ENCODE measurements at regions not wholly inside any gene's neighbourhood (a gene's known extent, or its start where the extent isn't known, plus 50 kb on each side); places are given as distances from the start of the nearest gene placed in this dataset.

GRCh38 chr20:6924681-6925080 is 157.2 kb downstream of the BMP2 start:
- no peaks in the 10 kb centered on the region for H3K79me2 ChIP-seq (ENCODE audit: control insufficient read depth, insufficient read depth, low read length)
- H3K27me3 ChIP-seq (ENCODE audit: control insufficient read depth, extremely low read depth, insufficient read depth, low read length): no peaks in the 10 kb centered on the region
- no peaks in the 10 kb centered on the region for H4K20me1 ChIP-seq (ENCODE audit: control insufficient read depth, extremely low read depth, insufficient read depth, low read length)
- H3K4me3 ChIP-seq (ENCODE audit: control insufficient read depth in 2 of 3, extremely low read depth in 1 of 3, insufficient read depth in 2 of 3, low read depth in 1 of 3, low read length in 3 of 3): peak overlapping the region in 1 of 3 experiments; percentile 50
- no peaks in the 10 kb centered on the region for H3K9me1 ChIP-seq (ENCODE audit: control insufficient read depth, extremely low read depth, insufficient read depth, low read length)
- H3K4me2 ChIP-seq (ENCODE audit: control insufficient read depth, extremely low read depth, insufficient read depth, low read depth, low read length): peak overlapping the region; percentile 90
- no peaks in the 10 kb centered on the region for H3K36me3 ChIP-seq (ENCODE audit: control insufficient read depth in 2 of 2, extremely low read depth in 1 of 2, insufficient read depth in 2 of 2, low read length in 2 of 2)
- peak overlapping the region; percentile 73 for H2AFZ ChIP-seq (ENCODE audit: control insufficient read depth, low read length)
- no peak overlapping the region for H3K9ac ChIP-seq (ENCODE audit: control insufficient read depth, extremely low read depth, insufficient read depth, low read length)
- FAIRE-seq: no peak
- dilution Hi-C loops (cut with MboI; ENCODE audit: extremely low pct_ligation_motif_present, low sequenced_read_pairs): no loop called here
- no peak for DNase-seq (ENCODE audit: low read depth, low spot score)
- peaks cover 37% of the 10 kb centered on the region for H3K4me1 ChIP-seq (ENCODE audit: control insufficient read depth, extremely low read depth, insufficient read depth, low read length)
- H3K27ac ChIP-seq (ENCODE audit: control insufficient read depth, insufficient read depth, low read length): peak overlapping the region; percentile 74
- no peak for TF ChIP-seq CTCF (optimal IDR thresholded peaks at IDR 0.05 in 1 of 3, IDR thresholded peaks at IDR 0.05 in 1 of 3, conservative IDR thresholded peaks at IDR 0.05 in 1 of 3; ENCODE audit: extremely low read depth in 1 of 3, insufficient read depth in 2 of 3, low read length in 3 of 3)
- no peak for TF ChIP-seq EZH2 (IDR thresholded peaks at IDR 0.05; ENCODE audit: low read length)
- no peaks in the 10 kb centered on the region for H3K9me3 ChIP-seq (ENCODE audit: control insufficient read depth, low read depth, low read length)

- no peak for TF ChIP-seq CTCF (optimal IDR thresholded peaks at IDR 0.05 in 1 of 3, IDR thresholded peaks at IDR 0.05 in 1 of 3, conservative IDR thresholded peaks at IDR 0.05 in 1 of 3; ENCODE audit: extremely low read depth in 1 of 3, insufficient read depth in 2 of 3, low read length in 3 of 3)
- TF ChIP-seq EZH2 (IDR thresholded peaks at IDR 0.05; ENCODE audit: low read length): no peak
- Histone ChIP-seq H3K36me3 (ENCODE audit: control insufficient read depth in 2 of 2, extremely low read depth in 1 of 2, insufficient read depth in 2 of 2, low read length in 2 of 2) (no peaks in the 10 kb centered on the region), H3K9me1 (ENCODE audit: control insufficient read depth, extremely low read depth, insufficient read depth, low read length) (no peaks in the 10 kb centered on the region), H3K4me3 (ENCODE audit: control insufficient read depth in 2 of 3, extremely low read depth in 1 of 3, insufficient read depth in 2 of 3, low read depth in 1 of 3, low read length in 3 of 3) (peak overlapping the region in 2 of 3 experiments; percentile 50 to 60), H3K4me2 (ENCODE audit: control insufficient read depth, extremely low read depth, insufficient read depth, low read depth, low read length) (peak overlapping the region; percentile 90), H3K9me3 (ENCODE audit: control insufficient read depth, low read depth, low read length) (no peaks in the 10 kb centered on the region), H3K9ac (ENCODE audit: control insufficient read depth, extremely low read depth, insufficient read depth, low read length) (peak overlapping the region; percentile 46), H2AFZ (ENCODE audit: control insufficient read depth, low read length) (peak overlapping the region; percentile 73), H3K27me3 (ENCODE audit: control insufficient read depth, extremely low read depth, insufficient read depth, low read length) (no peaks in the 10 kb centered on the region), H3K4me1 (ENCODE audit: control insufficient read depth, extremely low read depth, insufficient read depth, low read length) (peaks cover 35% of the 10 kb centered on the region), H3K27ac (ENCODE audit: control insufficient read depth, insufficient read depth, low read length) (peak overlapping the region; percentile 74), H3K79me2 (ENCODE audit: control insufficient read depth, insufficient read depth, low read length) (no peaks in the 10 kb centered on the region), H4K20me1 (ENCODE audit: control insufficient read depth, extremely low read depth, insufficient read depth, low read length) (no peaks in the 10 kb centered on the region)
- DNase-seq (ENCODE audit: low read depth, low spot score): peak; percentile 45
- dilution Hi-C loops (cut with MboI; ENCODE audit: extremely low pct_ligation_motif_present, low sequenced_read_pairs): no loop called here
- FAIRE-seq: peak; percentile 97
Observed at GRCh38 chr20:6925744-6926278, 158.3 kb downstream of the BMP2 start.

Data from keratinocyte (primary cell).